CD4-positive, alpha-beta T cell treated with Interleukin-2 at 100 ng/mL for 4 hours (primary cell): ENCODE measurements at regions not wholly inside any gene's neighbourhood (a gene's known extent, or its start where the extent isn't known, plus 50 kb on each side); places are given as distances from the start of the nearest gene placed in this dataset.
"Not testable (repeated sequence)": the region's sequence is repeated elsewhere in the genome, so short reads cannot be mapped to it uniquely, and the experiment has no call there.

Experiments used
- DNase-seq: peaks from one replicate; pipeline ENCODE4 v3.0.0-alpha.2; 2020; ENCODE audit warnings: low spot score

GRCh38 chr6:120930500-120930899, 403.8 kb downstream of the TBC1D32 start:
- DNase-seq, result not testable (repeated sequence)

DNA sequence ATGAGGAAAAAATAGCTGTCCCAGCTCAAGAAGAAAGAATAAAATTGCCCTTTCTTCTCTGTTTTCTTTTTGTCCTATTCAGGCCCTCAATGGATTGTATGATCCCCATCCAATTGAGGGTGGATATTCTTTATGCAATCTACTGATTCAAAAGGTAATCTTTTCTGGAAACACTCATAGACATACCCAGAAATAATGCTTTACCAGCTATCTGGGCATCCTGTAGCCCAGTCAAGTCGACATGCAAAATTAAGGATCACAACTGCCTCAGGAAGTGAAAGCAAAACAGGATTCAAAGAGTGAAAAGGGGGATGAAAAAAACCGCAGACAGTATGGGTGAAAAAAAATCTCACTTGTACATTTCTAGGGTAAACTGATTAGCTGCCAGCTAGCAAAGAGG, 410.1 kb downstream of the TBC1D32 start:
- DNase-seq, result no peak

- no peak for DNase-seq
Observed at GRCh38 chr6:120918137-120918536, 416.1 kb downstream of the TBC1D32 start.

- DNase-seq, result no peak
Observed at GRCh38 chr6:120916844-120917243, 417.4 kb downstream of the TBC1D32 start.

DNA sequence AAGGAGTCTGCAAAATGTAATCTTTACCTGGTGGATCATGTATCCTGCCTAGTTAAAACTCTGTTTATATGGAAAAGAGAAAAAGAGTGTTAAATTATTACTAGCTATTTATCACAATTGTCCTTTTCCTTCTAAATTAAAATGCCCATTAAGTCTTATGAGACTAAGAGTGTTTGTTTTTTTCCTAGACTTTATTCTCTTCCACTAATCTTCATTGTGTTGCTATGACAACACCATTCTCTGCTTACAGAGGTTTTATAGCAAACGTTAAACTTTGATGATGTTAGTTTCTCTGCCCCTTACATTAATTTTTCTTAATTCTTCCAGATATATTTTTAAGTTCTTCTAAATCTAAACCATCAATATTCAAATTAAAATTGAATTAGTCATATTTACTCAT, 420.8 kb downstream of the TBC1D32 start:
- no peak for DNase-seq

- no peak for DNase-seq
Observed at GRCh38 chr6:120908767-120909166, 425.5 kb downstream of the TBC1D32 start.

DNA sequence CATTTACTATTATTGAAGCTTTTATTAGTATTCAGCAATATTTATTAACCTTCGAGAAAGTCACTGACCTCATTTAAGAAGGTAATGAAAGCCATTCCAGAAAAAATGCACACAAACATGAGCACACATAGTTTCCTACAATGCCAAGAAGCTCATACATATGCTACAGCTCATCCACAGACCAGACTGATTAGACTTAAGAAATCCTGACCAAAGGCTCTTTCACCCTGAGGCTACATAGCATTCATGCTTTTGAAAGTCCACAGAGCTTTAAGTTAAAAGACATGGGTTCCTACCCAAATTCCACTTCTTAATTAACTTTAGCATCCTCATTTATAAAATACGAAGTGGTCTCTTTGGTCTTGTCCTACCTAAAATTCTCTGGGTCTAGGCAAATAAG, 430.4 kb downstream of the TBC1D32 start:
- DNase-seq, result no peak

DNA sequence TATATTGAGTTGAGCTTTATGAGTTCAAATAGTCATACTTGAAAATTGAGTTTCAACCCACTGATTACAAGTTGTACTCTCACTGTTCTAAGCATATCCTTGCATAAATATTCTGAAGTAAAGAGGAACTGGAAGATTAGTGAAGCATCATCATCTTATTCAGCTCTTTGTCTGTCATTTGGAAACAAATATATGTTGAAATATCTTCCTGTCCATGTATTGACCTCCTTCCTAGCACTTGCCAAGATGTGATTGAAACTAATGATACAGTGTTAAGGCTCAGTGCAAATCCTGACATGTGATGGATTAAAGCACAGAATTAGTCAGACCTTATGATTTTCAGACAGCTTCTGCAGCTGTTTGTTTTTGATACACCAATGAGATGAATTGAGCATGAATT, 434.3 kb downstream of the TBC1D32 start:
- DNase-seq, result no peak

DNA sequence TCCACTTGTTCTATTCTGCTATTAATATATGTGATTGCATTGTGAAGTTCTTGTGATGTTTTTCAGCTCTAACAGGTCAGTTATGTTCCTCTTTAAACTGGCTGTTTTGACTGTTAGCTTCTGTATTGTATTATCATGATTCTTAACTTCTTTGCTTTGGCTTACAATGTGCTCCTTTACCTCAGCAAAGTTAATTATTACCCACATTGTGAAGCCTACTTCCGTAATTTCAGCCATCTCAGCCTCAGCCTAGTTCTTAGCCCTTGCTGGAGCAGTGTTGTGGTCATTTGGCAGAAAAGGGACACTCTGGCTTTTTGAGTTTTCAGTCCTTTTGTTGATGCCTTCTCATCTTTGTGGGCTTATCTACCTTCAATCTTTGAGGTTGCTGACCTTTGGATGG, 440.2 kb downstream of the TBC1D32 start:
- no peak for DNase-seq

DNA sequence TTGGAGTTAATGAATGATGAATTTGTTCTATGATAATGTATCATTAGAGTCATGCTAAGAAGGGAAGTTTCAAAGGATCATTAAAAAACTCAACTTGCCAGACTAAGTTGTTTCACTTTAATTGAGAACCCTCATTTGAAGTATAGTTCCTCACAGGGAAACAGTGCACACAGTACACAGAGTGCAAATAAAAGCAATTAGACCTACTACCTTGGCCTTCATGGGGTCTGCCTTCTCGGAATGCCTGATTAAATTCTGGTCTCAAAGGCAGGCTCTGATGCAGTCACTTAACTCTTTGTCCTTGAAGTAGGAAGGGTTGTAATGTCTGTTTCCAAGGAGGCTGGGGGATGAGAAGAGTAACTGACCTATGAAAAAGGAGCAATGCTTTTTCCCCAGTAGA, 457.3 kb downstream of the TBC1D32 start:
- no peak for DNase-seq

GRCh38 chr6:120876424-120876823, 457.9 kb downstream of the TBC1D32 start:
- no peak for DNase-seq

DNA sequence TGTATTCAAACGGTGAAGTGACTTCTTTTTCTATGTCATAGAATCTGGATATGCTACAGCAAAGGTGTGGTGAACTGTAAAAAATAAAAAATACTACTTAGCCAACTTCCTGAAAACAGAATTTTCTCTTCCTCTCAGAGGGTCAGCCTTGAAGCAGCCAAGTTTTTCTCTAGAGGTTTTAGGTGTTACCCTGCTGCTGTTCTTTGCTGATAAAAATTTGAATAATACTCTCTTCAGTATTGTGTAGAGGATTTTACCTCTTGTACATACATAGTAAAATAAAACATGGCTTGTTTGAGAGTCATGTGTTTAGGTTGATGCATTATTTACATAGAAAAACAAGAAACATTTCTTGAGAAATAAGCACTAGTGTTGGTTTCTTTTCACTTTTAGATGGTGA, 458.4 kb downstream of the TBC1D32 start:
- DNase-seq, result no peak

- no peak for DNase-seq
Observed at GRCh38 chr6:120874422-120874821, 459.9 kb downstream of the TBC1D32 start.

DNA sequence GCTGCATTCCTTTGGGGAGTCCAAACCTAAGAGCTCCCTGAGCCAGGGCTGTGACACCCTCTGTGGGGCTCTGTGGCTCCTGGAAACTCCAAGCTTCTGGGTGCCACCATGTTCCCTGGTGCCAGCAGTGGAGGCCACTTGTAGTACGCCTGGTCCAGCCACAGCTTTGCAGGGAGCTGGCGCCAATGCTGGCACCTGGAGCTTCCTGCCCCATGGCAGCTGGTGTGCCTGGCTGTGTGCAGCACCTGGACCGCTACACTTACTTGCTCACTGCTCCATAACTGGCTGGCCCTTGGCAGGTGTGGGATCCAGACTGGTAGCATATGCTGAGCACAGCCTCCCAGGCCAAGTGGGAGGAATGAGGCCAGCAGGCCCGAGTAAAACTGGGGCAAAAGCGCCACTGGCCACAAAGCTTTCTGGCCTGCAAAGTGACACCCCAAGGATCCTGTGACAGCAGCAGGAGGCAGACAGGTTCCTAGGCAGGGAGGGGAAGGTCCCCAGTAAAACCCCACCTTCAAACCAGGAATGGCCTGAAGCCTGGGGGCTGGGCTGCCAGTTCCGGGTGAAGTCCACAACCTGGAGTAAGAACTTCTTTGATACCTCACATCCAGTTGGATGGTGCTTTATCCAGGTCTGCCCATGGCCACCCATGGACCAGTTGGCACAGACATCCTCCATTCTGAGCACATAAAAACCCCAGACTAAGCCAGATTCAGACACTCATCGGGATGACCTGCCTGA, 461.0 kb downstream of the TBC1D32 start:
- no peak for DNase-seq

- DNase-seq, result no peak
Observed at GRCh38 chr6:120872262-120872578, 462.1 kb downstream of the TBC1D32 start.

GRCh38 chr6:120871416-120872261, 462.6 kb downstream of the TBC1D32 start:
- no peak for DNase-seq

DNA sequence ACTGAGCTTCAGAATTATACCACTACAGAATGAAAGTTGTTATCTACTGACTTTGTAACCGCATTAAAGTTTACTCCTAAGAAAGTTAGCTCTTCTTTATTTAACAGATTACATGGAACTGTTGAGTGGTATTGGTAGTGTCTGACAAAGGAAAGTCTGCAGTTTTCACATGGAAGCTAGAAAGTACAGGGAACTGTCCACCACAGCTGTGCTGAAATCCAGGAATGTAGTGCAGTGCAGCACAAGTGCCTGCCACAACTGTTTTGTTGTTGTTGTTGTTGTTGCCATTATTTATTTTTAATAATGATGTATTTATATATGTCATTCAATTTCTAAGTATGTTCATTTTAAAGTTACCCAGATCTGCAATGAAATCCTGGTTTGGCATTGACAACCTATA, 464.9 kb downstream of the TBC1D32 start:
- DNase-seq, result no peak

DNA sequence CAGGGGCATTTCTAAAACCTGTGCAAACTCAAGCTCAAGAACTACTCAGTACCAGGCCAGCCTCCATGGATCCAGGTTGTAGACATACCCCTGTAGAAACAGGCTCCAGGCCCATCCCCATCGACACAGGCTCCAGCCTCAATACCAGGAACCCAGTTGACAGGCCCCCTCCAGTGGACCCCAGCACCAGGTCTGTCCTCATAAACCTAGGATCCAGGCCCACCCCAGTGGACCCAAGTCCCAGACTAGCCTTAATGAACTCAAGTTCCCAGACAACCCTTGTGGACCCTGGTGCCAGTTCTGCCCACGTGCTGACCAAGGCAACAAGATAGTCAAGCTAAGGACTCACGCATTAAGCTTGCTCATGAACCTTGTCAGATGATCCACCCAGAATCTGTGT, 476.9 kb downstream of the TBC1D32 start:
- no peak for DNase-seq

GRCh38 chr6:120854583-120854982, 479.7 kb downstream of the TBC1D32 start:
- DNase-seq, result no peak

GRCh38 chr6:120853489-120853888, 480.8 kb downstream of the TBC1D32 start:
- DNase-seq, result no peak

DNA sequence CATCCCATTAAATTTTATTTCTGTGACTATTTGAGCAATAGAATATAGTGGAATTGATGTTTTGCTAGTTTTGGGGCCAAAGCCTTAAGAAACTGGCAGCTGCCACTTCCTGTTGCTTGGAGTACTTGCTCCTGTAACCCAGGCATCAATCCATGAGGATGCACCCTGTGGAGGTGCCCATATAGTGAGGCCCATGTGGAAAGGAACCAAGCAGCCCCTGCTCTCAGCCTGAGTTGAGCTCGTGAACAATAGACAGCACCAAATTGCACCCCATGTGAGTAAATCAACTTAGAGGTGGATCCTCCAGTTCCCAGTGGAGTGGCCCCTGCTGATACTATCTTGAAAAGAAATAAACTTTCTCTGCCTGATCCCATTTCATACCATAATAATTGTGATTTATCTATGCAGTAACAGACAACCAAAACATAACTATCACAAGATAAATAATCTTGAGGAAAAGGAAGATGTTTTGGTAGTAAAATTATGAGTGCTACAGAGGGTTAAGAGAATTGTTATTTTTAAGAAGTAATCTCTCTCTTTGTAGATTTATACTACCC, 481.9 kb downstream of the TBC1D32 start:
- no peak for DNase-seq

DNA sequence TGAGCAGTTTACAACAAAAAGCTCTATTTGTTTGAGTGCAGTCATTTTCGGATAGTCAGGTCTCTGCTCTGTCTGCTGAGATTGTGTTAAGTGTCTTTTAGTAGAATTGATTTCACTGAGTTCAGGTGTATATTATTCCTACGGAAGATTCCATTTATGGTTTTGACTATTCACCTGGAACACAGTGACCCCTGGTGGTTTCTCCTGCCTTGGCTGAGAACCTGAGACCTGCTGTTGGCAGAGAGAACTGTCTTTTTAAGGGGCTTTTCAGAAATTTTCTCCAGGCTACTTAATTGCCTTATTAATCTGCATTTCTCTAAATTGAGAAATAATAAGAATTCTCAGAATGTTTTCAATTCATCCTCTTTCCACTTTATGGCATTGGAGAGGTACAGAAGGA, 508.0 kb downstream of the TBC1D32 start:
- DNase-seq, result peak; percentile 0

DNA sequence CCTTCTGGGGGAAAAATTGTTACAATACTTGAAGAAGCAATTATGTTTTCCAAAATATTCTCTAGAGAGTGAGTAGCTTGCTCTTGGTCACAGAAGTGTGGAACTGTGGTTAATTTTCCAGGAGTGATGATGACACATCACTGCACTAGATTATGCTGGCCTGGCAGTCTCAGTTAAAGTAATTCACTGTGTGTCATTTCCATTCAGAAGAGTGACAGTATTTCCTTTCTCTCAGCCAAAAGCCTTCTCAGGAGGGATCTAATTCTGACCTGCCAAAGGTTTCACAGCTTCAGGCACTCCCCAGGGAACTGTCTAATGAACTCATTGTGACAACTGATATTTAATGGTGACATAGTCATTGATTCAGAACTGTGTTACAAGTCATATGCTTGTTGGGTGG, 517.5 kb downstream of the TBC1D32 start:
- DNase-seq, result no peak
